Hepatocyte (in vitro differentiated cells): ENCODE measurements at regions not wholly inside any gene's neighbourhood (a gene's known extent, or its start where the extent isn't known, plus 50 kb on each side); places are given as distances from the start of the nearest gene placed in this dataset.

Experiments
- DNase-seq: peaks from one replicate; pipeline ENCODE4 v3.0.0-alpha.2; 2016; ENCODE audit warnings: low spot score
- H2AFZ ChIP-seq: fragments of 200-600 bp; sonication (generic); 2 replicates; pipeline ENCODE4 v1.6.0; 2016; ENCODE audit warnings: antibody characterized with exemption, mild to moderate bottlenecking
- H3K27ac ChIP-seq: fragments of 200-600 bp; sonication (generic); 2 replicates; pipeline ENCODE4 v1.5.1; 2016; ENCODE audit warnings: mild to moderate bottlenecking
- H3K27me3 ChIP-seq: fragments of 200-600 bp; sonication (generic); 2 replicates; pipeline ENCODE4 v1.6.1; 2016
- H3K36me3 ChIP-seq: fragments of 200-600 bp; sonication (generic); replicated peaks from 2 replicates; pipeline ENCODE4 v1.5.1; 2016; ENCODE audit warnings: low read depth; ENCODE audit not compliant: insufficient read depth
- H3K4me1 ChIP-seq: fragments of 200-600 bp; sonication (generic); 2 replicates; pipeline ENCODE4 v1.5.1; 2016; ENCODE audit warnings: mild to moderate bottlenecking, moderate library complexity; ENCODE audit not compliant: insufficient read depth
- H3K4me2 ChIP-seq: fragments of 200-600 bp; sonication (generic); 2 replicates; pipeline ENCODE4 v1.6.0; 2016
- H3K4me3 ChIP-seq: fragments of 200-600 bp; sonication (generic); 2 replicates; pipeline ENCODE4 v1.5.1; 2016; ENCODE audit warnings: mild to moderate bottlenecking
- H3K79me2 ChIP-seq: fragments of 200-600 bp; sonication (generic); 2 replicates; pipeline ENCODE4 v1.6.0; 2017; ENCODE audit warnings: mild to moderate bottlenecking
- H3K9me2 ChIP-seq: fragments of 200-600 bp; sonication (generic); replicated peaks from 2 replicates; pipeline ENCODE4 v1.6.0; 2017; ENCODE audit warnings: mild to moderate bottlenecking; ENCODE audit not compliant: insufficient read depth
- H3K9me3 ChIP-seq: fragments of 200-600 bp; sonication (generic); 2 replicates; pipeline ENCODE4 v1.5.1; 2016; ENCODE audit warnings: low read depth, mild to moderate bottlenecking
- H4K20me1 ChIP-seq: fragments of 200-600 bp; sonication (generic); 2 replicates; pipeline ENCODE4 v1.6.0; 2016; ENCODE audit warnings: mild to moderate bottlenecking; ENCODE audit not compliant: insufficient read depth, poor library complexity, severe bottlenecking
- CTCF ChIP-seq: fragments of 200-600 bp; sonication (generic); IDR thresholded peaks from 2 replicates; pipeline ENCODE4 v1.5.1; 2016; ENCODE audit warnings: antibody characterized with exemption, mild to moderate bottlenecking; ENCODE audit not compliant: poor library complexity
- EZH2 ChIP-seq: fragments of 200-600 bp; sonication (generic); IDR thresholded peaks from 2 replicates; pipeline ENCODE4 v1.6.1; 2016; ENCODE audit warnings: antibody characterized with exemption, mild to moderate bottlenecking, borderline replicate concordance
- EZH2phosphoT487 ChIP-seq: fragments of 200-600 bp; sonication (generic); IDR thresholded peaks from one replicate; pipeline ENCODE4 v1.6.1; 2018; ENCODE audit warnings: antibody characterized with exemption, mild to moderate bottlenecking, low read depth, moderate library complexity; ENCODE audit not compliant: unreplicated experiment, severe bottlenecking
- WGBS: methylation state at CpG from one replicate; pipeline ENCODE4 v1.1.6; 2016; ENCODE audit warnings: low lambda C conversion rate; ENCODE audit errors: missing lambda C conversion rate; 5-methylcytosine and 5-hydroxymethylcytosine counted together

- DNase-seq = no peak
- no peak overlapping the region for H3K4me2 ChIP-seq
- TF ChIP-seq EZH2 (no peak), CTCF (no peak), EZH2phosphoT487 (no peak)
- H3K4me3 ChIP-seq = no peak overlapping the region
- H3K9me3 ChIP-seq = no peaks in the 10 kb centered on the region
- H4K20me1 ChIP-seq = no peaks in the 10 kb centered on the region
- H3K79me2 ChIP-seq = no peaks in the 10 kb centered on the region
- H3K9me2 ChIP-seq = no peaks in the 10 kb centered on the region
- H3K27me3 ChIP-seq = no peaks in the 10 kb centered on the region
- no peak overlapping the region for H3K27ac ChIP-seq
- 97% methylated on average over 5 of the region's 5 CpGs for WGBS
- H2AFZ ChIP-seq = no peak overlapping the region
- no peaks in the 10 kb centered on the region for H3K4me1 ChIP-seq
- no peaks in the 10 kb centered on the region for H3K36me3 ChIP-seq
Measured at GRCh38 chr13:28563609-28564008, 68.7 kb upstream of the FLT1 start.

GRCh38 chr13:28560612-28561011 is 65.7 kb upstream of the FLT1 start:
- TF ChIP-seq CTCF = no peak
- H3K4me2 ChIP-seq = no peak overlapping the region
- no peaks in the 10 kb centered on the region for H3K9me3 ChIP-seq
- no peak overlapping the region for H3K27ac ChIP-seq
- no peaks in the 10 kb centered on the region for H3K36me3 ChIP-seq
- 85% methylated on average over 2 of the region's 2 CpGs for WGBS
- no peaks in the 10 kb centered on the region for H4K20me1 ChIP-seq
- H3K4me3 ChIP-seq = no peak overlapping the region
- no peaks in the 10 kb centered on the region for H3K79me2 ChIP-seq
- H3K4me1 ChIP-seq = no peaks in the 10 kb centered on the region
- no peak for DNase-seq
- no peak overlapping the region for H2AFZ ChIP-seq
- no peaks in the 10 kb centered on the region for H3K9me2 ChIP-seq
- H3K27me3 ChIP-seq = no peaks in the 10 kb centered on the region

- no peaks in the 10 kb centered on the region for H3K79me2 ChIP-seq
- no peaks in the 10 kb centered on the region for H3K9me3 ChIP-seq
- H3K4me1 ChIP-seq = no peaks in the 10 kb centered on the region
- no peaks in the 10 kb centered on the region for H4K20me1 ChIP-seq
- 95% methylated on average over 8 of the region's 8 CpGs for WGBS
- no peak overlapping the region for H2AFZ ChIP-seq
- H3K4me2 ChIP-seq = no peak overlapping the region
- H3K27me3 ChIP-seq = no peaks in the 10 kb centered on the region
- H3K27ac ChIP-seq = no peak overlapping the region
- no peaks in the 10 kb centered on the region for H3K36me3 ChIP-seq
- no peak overlapping the region for H3K4me3 ChIP-seq
- no peak for DNase-seq
- TF ChIP-seq EZH2phosphoT487 = no peak
- TF ChIP-seq CTCF = no peak
- no peak for TF ChIP-seq EZH2
- no peaks in the 10 kb centered on the region for H3K9me2 ChIP-seq
Measured at GRCh38 chr13:28559636-28560259, 64.8 kb upstream of the FLT1 start.

- Histone ChIP-seq H3K4me2 (no peak overlapping the region), H3K79me2 (no peaks in the 10 kb centered on the region), H3K27me3 (no peaks in the 10 kb centered on the region), H3K4me3 (no peak overlapping the region), H4K20me1 (no peaks in the 10 kb centered on the region), H3K4me1 (no peaks in the 10 kb centered on the region), H3K27ac (no peak overlapping the region), H3K9me3 (no peaks in the 10 kb centered on the region), H3K36me3 (no peaks in the 10 kb centered on the region), H3K9me2 (no peaks in the 10 kb centered on the region), H2AFZ (no peak overlapping the region)
- 80% methylated on average over 8 of the region's 8 CpGs for WGBS
- TF ChIP-seq EZH2 = no peak
- DNase-seq = no peak
Measured at GRCh38 chr13:28558567-28558966, 63.6 kb upstream of the FLT1 start.
